PC-9 (cell line): ENCODE measurements at regions not wholly inside any gene's neighbourhood (a gene's known extent, or its start where the extent isn't known, plus 50 kb on each side); places are given as distances from the start of the nearest gene placed in this dataset.

Experiments
- EZH2 ChIP-seq: fragments of 200-600 bp; sonication (generic); IDR thresholded peaks from 2 replicates; pipeline ENCODE4 v1.8.0; 2017; ENCODE audit warnings: antibody characterized with exemption, low read depth
- TF ChIP-seq, protein P1 (sequence below): fragments of 200-600 bp; sonication (generic); conservative IDR thresholded peaks from 2 replicates; pipeline ENCODE4 v1.6.1; 2017; ENCODE audit warnings: mixed run types, antibody characterized with exemption, mild to moderate bottlenecking, moderate library complexity

DNA sequence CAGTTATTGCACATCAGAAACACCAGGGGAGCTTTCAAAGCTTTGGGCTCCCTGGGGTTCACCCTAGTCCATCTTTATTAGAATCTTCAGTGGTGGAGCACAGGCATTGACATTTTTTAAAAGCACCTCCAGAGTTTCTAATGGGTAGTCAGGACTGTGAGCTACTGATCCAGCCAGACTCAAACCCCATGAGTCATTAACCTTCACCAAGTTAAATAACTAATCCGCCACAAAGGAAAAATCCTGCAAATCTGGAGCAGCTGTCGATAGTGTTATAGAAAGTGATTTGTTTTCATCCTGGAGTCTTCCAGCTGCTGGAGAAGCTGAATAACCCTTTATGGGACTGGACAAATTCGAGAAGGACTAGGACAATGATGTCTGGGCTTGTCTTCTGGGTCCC lies 93.2 kb upstream of the PIRT start:
- TF ChIP-seq, protein P1, sequence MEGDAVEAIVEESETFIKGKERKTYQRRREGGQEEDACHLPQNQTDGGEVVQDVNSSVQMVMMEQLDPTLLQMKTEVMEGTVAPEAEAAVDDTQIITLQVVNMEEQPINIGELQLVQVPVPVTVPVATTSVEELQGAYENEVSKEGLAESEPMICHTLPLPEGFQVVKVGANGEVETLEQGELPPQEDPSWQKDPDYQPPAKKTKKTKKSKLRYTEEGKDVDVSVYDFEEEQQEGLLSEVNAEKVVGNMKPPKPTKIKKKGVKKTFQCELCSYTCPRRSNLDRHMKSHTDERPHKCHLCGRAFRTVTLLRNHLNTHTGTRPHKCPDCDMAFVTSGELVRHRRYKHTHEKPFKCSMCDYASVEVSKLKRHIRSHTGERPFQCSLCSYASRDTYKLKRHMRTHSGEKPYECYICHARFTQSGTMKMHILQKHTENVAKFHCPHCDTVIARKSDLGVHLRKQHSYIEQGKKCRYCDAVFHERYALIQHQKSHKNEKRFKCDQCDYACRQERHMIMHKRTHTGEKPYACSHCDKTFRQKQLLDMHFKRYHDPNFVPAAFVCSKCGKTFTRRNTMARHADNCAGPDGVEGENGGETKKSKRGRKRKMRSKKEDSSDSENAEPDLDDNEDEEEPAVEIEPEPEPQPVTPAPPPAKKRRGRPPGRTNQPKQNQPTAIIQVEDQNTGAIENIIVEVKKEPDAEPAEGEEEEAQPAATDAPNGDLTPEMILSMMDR = no peak
- no peak for TF ChIP-seq EZH2
